Effector CD4-positive, alpha-beta T cell (primary cell): ENCODE measurements at regions not wholly inside any gene's neighbourhood (a gene's known extent, or its start where the extent isn't known, plus 50 kb on each side); places are given as distances from the start of the nearest gene placed in this dataset.

Source experiments
- DNase-seq: peaks from one replicate; pipeline ENCODE4 v3.0.0-alpha.2; 2020

DNA sequence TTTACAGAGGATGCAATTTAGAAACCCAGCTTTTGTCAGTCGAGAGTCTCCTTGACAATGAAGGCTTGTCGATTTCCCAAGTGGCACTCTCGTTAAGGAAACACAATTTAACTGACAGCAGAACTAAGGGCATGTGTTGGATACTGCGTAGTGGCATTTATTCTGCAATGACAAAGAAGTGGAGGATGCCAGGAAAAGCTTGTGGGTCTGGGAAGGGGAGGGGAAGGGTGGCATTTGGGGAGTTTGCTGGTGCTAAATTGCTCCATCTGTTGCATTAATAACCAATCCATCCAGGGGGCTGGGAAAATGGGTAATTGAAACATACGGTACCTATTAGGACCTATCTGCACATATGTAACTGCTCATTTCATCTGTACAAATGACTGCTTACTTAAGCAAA, 190.6 kb downstream of the NSG2 start:
- DNase-seq = no peak

- DNase-seq = no peak
Measured at GRCh38 chr5:174239718-174240117, 194.2 kb downstream of the NSG2 start.

DNA sequence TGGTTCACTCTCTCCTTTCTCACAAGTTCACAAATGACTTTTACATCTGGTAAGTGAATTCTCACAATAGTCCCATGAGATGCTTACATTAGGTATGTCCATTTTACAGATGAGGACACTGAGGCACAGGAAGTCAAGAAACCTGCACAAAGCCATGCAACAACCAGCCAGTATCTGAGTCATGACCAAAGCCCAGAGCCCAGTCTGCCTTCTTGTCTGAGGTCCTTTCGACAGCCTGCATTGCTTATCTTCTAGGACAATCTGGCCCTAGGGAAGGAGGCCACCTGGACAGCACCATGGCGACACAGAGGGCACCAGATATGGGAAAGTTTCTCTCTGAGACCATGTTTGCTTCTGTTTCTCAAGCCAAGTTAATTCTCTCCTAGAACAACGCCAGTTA, 197.1 kb downstream of the NSG2 start:
- no peak for DNase-seq

GRCh38 chr5:174243904-174244303, 198.4 kb downstream of the NSG2 start:
- DNase-seq = no peak

DNA sequence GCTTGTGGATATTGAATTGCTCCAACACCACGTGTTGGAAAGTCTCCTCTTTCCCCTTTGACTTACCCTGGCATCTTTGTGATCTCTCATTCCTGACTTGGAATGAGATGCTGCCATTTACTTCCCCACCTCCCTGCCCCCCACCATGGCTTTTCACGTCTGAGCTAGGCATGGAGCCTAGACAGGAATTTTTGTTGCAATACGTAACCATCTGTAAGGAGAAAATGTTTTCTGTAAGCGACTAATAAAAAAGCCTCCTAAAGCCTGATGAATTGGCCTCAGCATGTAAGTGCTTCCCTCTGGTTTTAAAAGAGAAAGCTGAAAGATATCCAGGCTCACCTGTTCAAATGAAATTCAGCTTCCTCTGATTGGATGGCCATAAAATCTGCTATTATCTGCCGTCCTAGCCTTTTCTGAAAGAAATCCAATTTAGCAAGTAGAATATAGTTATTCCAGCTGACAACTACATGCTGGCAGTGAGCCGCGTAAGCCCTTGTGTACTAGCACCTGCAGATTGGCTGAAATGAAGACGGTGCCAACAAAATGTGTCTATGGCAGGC, 200.1 kb downstream of the NSG2 start:
- DNase-seq = no peak

DNA sequence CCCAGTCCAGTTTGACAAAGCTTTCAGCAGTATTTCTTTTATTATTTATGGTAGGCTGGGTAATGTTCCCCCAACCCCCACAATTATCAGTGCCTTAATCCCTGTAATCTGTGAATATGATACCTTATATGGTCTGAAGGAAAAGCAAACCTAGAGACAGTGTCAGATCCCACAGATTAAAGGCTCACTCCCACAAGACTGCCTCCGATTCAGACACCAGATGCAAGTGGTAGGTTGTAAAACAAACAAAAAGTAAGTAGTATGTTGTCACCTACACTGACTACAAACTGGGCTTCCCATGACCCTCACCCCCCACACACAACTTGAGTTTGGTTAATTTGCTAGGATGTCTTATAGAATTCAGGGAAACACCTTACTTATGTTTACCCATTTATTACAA, 201.2 kb downstream of the NSG2 start:
- DNase-seq = no peak

DNA sequence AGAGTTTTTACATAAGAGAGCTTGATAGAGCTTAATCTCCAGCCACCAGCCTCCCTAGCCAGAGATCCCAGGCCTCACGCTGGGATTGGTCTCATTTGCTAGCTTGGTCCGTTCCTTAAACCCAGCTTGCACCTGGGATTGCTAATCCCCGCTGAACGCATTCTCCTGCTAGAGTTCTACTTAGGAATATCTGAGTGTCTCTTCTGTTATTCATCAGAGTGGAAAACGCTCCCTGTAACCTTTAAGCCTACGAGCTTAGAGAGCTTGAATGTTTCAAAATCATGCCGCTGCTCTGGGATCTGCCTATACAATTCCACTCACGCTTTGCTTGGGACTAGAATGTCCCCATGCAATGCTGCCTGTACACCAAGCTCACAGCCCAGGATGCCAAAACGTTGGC, 201.8 kb downstream of the NSG2 start:
- DNase-seq = no peak

- DNase-seq = no peak
Measured at GRCh38 chr5:174251305-174252000, 205.9 kb downstream of the NSG2 start.

DNA sequence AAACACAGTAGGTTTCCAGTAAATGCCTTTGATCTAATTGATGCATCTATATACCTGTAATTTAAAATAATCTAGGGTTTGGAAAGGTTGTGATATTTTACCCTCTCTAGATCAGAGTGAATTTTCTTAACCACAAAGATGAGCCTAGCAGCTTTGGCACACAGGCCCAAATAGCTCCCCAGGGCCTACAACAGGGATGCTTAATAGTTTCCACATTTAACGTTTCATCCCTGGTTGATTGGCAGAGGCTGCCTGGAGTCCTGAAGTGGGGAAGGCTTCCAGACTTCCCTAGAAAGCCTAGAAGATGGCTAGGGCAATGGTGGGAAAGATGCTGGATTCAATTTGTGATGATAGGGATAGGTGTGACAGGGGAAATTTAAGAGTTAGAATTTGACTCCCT, 206.6 kb downstream of the NSG2 start:
- DNase-seq = no peak

DNA sequence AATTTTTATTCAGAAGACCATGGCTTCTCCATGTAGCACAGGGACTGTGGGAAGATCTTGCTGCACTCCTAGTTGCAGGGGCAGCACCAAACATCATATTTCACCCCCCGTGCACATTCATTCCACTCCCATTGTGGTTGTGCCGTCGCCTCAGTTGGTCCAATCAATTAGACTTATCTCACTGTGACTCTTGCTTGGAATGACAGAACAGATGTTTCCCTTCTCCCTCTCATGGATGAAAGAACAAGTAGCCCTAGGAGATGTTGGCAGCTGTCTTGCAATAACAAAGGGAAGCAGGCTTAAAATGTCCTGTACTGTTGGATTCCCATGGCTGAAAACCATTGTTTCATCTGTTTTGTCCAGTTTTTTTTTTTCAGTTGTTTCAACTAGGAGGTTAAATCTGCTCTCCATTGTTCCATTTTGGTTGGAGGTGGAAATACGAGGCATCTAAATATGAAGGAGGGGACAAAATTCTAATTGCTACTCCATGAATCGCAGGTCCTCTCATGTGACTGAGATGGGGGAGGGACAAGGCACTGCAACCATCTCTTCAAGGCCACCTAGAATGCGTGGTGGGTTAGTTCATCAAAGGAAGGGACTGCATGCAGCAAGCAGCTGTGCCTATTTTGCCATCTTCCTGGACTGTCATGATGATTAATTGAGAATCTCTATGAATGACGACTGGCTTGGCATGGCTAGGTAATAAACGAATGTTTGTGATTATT, 214.4 kb downstream of the NSG2 start:
- no peak for DNase-seq

GRCh38 chr5:174271316-174271715, 225.8 kb downstream of the NSG2 start:
- no peak for DNase-seq

GRCh38 chr5:174272671-174273070, 227.2 kb downstream of the NSG2 start:
- no peak for DNase-seq

DNA sequence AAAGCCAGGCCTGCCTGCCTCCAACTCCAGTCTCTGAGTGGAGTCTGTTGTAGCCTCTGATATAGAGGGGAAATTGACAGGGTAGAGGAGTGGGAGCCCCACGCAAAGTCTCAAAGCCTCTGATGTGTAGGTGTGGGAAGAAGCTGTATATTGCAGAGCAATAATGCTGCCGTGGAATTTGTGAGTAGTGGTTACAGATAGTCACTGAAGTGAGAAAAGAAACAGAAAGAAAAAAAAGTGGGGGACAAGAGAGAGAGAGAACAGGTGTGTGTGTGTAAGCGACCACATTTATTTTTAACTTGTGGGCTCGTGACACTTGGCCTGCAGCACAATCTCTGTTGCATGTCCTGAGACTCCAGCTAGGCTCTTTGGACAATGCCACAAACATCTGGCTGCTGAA, 227.8 kb downstream of the NSG2 start:
- no peak for DNase-seq

GRCh38 chr5:174275959-174276358, 230.5 kb downstream of the NSG2 start:
- DNase-seq = no peak

- DNase-seq = no peak
Measured at GRCh38 chr5:174281089-174281760, 235.7 kb downstream of the NSG2 start.

DNA sequence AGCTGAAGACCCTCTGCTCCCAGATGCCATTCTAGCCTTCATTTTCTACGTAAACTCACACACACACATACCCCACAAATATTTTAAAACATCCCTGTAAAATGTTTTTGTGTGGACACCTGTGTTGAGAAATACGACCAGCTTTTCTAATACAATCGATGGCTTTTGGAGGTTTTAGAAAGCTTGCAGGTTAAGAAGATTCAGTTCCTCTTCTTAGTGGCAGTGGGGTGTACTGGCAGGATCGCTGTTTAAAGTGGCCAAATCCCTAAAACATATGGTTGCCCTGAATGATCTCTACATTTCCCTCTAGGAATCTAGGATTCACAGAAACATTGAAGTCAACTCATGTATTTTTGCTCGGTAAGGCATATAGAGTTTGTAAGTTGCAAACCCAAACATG, 236.3 kb downstream of the NSG2 start:
- DNase-seq = no peak

DNA sequence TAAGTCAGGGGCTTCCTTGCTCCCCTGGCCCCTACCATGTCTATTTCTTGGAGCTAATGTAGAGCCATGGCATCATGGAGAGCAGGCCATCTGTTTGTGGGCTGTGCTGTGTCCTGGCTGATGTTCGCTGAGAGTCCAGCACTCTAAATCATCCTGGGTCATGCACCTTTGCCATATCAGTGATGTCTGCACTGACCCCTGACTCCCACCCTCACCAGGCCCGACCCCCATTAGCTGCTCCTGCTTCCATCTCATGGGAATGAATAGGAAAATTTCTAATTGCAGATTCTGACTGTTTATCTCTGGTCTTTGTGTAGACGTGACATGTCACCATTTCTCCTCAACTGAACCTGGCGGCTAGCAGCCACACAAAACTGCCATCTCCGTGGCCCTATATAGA, 236.9 kb downstream of the NSG2 start:
- no peak for DNase-seq

DNA sequence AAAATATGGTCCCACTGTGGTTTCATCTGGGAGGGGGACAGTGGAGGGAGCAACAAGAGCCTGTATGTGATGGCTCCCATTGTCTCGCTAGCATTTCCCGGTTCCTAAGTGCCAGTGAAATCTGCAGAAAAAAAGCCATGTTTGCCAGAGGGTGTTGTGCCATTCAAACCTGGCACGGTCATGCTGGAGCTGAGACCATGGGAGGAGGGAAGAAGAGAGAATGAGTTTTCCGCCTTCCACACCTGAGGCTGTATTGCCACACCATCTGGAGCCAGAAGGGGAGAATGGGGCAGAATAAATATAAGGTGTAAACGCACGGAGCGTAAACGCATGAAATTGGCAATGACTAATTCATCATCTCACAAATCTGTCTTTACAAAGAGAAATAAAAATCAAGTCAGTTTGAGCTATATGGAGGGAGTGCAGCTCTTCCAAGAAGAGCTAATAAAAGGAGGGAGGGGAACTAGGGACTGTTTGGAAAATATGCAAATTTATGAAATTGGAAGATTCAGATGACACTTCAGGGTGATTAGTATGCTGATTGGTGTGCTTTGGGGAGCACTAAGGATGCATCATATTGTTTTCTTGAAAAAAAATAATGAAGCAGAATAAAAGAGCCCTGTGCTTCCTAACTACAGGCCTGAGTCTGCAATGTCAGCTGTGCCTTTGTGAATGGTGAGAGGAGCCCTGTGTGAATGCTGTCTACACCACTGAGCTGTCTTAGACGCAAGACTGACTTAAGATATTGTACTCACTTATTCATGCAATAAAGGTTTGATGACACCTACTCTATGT, 237.9 kb downstream of the NSG2 start:
- DNase-seq = no peak

DNA sequence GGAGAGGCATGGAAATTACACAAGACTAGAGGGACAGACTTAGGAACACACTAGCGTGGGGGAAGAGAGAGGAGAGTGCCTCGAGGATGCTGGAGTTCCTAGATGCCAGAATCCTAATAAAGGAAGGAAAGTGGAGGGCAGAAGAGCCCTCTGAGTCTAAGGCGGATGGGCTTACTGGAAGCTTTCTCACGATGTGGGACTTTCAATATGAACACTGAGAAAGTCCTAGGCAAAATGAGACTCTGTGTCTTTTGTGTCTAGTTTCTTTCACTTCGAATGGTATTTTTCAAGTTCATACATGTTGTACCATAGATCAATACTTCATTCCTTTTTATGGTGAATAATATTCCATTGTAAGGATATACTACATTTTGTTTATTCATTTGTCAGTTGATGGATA, 239.4 kb downstream of the NSG2 start:
- DNase-seq = no peak

- no peak for DNase-seq
Measured at GRCh38 chr5:174287761-174288160, 242.3 kb downstream of the NSG2 start.

DNA sequence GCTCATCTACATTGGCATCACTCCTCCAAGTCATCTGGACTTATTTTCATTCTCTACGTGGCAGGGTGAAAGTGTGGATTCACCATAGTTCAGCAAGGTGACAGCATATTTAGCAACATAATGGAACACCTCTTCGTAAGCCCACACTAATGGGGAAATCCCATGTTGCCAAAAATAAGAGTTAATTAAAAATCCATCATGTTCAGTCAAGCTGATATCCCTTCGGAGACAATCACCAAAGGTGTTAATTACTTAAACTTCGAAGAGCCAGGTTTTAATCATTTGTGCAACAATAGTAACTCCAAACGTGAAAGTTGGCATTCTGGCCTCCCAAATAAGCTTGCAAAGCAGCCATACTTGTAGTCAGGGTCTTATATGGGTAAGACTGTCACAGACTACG, 242.9 kb downstream of the NSG2 start:
- DNase-seq = no peak

- no peak for DNase-seq
Measured at GRCh38 chr5:174291162-174291561, 245.7 kb downstream of the NSG2 start.

DNA sequence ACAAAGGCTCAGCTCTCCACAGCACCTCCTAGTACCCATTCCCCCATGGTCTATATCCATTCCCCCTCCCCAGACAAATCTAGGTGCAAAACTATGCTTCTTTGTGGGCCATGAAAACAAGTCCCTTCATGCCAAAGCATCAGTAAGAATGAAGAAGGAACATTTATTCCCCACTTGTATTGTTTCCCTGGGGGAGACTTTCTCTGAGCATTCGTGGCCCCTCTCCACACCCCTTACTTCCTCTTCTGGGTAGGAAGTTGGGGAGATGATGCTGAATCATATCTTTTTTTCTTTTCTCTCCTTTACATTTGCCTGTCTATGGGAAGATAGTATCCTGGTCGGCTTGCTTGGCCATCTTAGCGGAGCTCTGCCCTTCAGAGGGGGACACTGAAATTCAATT, 246.8 kb downstream of the NSG2 start:
- no peak for DNase-seq
